ENCODE measurements at regions not wholly inside any gene's neighbourhood (a gene's known extent, or its start where the extent isn't known, plus 50 kb on each side); places are given as distances from the start of the nearest gene placed in this dataset.
"Not testable (repeated sequence)": the region's sequence is repeated elsewhere in the genome, so short reads cannot be mapped to it uniquely, and the experiment has no call there.

GRCh38 chr3:18557216-18557615 lies 132.1 kb upstream of the SATB1 start:
- Histone ChIP-seq H3K27ac (ENCODE audit: low read length) (no peak overlapping the region), H3K9me3 (replicated peaks; ENCODE audit: control insufficient read depth, low read depth, low read length) (no peaks in the 10 kb centered on the region), H3K4me3 (ENCODE audit: low read length) (no peak overlapping the region), H3K4me1 (ENCODE audit: control insufficient read depth, insufficient read depth, low read length) (peaks cover 3% of the 10 kb centered on the region), H3K27me3 (ENCODE audit: control insufficient read depth, insufficient read depth, low read length) (no peaks in the 10 kb centered on the region), H3K36me3 (ENCODE audit: control insufficient read depth, insufficient read depth, low read length) (no peaks in the 10 kb centered on the region)
- no peak for DNase-seq
- WGBS (ENCODE audit: insufficient coverage) = no CpG with 5 or more reads among the region's 3 CpGs

- H3K27me3 ChIP-seq (ENCODE audit: control insufficient read depth, insufficient read depth, low read length) = no peaks in the 10 kb centered on the region
- no peak overlapping the region for H3K4me3 ChIP-seq (ENCODE audit: low read length)
- no peaks in the 10 kb centered on the region for H3K9me3 ChIP-seq (replicated peaks; ENCODE audit: control insufficient read depth, low read depth, low read length)
- WGBS (ENCODE audit: insufficient coverage) = no CpG with 5 or more reads among the region's 4 CpGs
- no peak overlapping the region for H3K27ac ChIP-seq (ENCODE audit: low read length)
- H3K4me1 ChIP-seq (ENCODE audit: control insufficient read depth, insufficient read depth, low read length) = peaks cover 3% of the 10 kb centered on the region
- H3K36me3 ChIP-seq (ENCODE audit: control insufficient read depth, insufficient read depth, low read length) = no peaks in the 10 kb centered on the region
- DNase-seq = no peak
Observed at GRCh38 chr3:18556503-18557135, 131.5 kb upstream of the SATB1 start.

- no peaks in the 10 kb centered on the region for H3K9me3 ChIP-seq (replicated peaks; ENCODE audit: control insufficient read depth, low read depth, low read length)
- 86% methylated on average over 3 of the region's 3 CpGs for WGBS (ENCODE audit: insufficient coverage)
- DNase-seq = no peak
- H3K4me3 ChIP-seq (ENCODE audit: low read length) = no peak overlapping the region
- no peak overlapping the region for H3K27ac ChIP-seq (ENCODE audit: low read length)
- H3K4me1 ChIP-seq (ENCODE audit: control insufficient read depth, insufficient read depth, low read length) = peaks cover 3% of the 10 kb centered on the region
- no peaks in the 10 kb centered on the region for H3K27me3 ChIP-seq (ENCODE audit: control insufficient read depth, insufficient read depth, low read length)
- H3K36me3 ChIP-seq (ENCODE audit: control insufficient read depth, insufficient read depth, low read length) = no peaks in the 10 kb centered on the region
Observed at GRCh38 chr3:18556001-18556408, 130.9 kb upstream of the SATB1 start.

GRCh38 chr3:18552579-18553105 lies 127.5 kb upstream of the SATB1 start:
- H3K36me3 ChIP-seq (ENCODE audit: control insufficient read depth, insufficient read depth, low read length); H3K9me3 ChIP-seq (replicated peaks; ENCODE audit: control insufficient read depth, low read depth, low read length); H3K4me3 ChIP-seq (ENCODE audit: low read length); DNase-seq; H3K4me1 ChIP-seq (ENCODE audit: control insufficient read depth, insufficient read depth, low read length); H3K27ac ChIP-seq (ENCODE audit: low read length); H3K27me3 ChIP-seq (ENCODE audit: control insufficient read depth, insufficient read depth, low read length): not testable (repeated sequence)
- WGBS (ENCODE audit: insufficient coverage) = 79% methylated on average over 7 of the region's 9 CpGs

- no peak overlapping the region for H3K27ac ChIP-seq (ENCODE audit: low read length)
- H3K9me3 ChIP-seq (replicated peaks; ENCODE audit: control insufficient read depth, low read depth, low read length) = no peaks in the 10 kb centered on the region
- H3K36me3 ChIP-seq (ENCODE audit: control insufficient read depth, insufficient read depth, low read length) = no peaks in the 10 kb centered on the region
- no peak overlapping the region for H3K4me3 ChIP-seq (ENCODE audit: low read length)
- no CpG with 5 or more reads among the region's 2 CpGs for WGBS (ENCODE audit: insufficient coverage)
- DNase-seq = no peak
- H3K27me3 ChIP-seq (ENCODE audit: control insufficient read depth, insufficient read depth, low read length) = no peaks in the 10 kb centered on the region
- H3K4me1 ChIP-seq (ENCODE audit: control insufficient read depth, insufficient read depth, low read length) = no peaks in the 10 kb centered on the region
Observed at GRCh38 chr3:18546632-18547031, 121.5 kb upstream of the SATB1 start.

GRCh38 chr3:18544146-18544545 lies 119.0 kb upstream of the SATB1 start:
- no peaks in the 10 kb centered on the region for H3K27me3 ChIP-seq (ENCODE audit: control insufficient read depth, insufficient read depth, low read length)
- H3K36me3 ChIP-seq (ENCODE audit: control insufficient read depth, insufficient read depth, low read length) = no peaks in the 10 kb centered on the region
- DNase-seq = peak; percentile 3
- H3K4me3 ChIP-seq (ENCODE audit: low read length) = no peak overlapping the region
- H3K27ac ChIP-seq (ENCODE audit: low read length) = no peak overlapping the region
- H3K9me3 ChIP-seq (replicated peaks; ENCODE audit: control insufficient read depth, low read depth, low read length) = no peaks in the 10 kb centered on the region
- no peaks in the 10 kb centered on the region for H3K4me1 ChIP-seq (ENCODE audit: control insufficient read depth, insufficient read depth, low read length)
- no CpG with 5 or more reads among the region's 4 CpGs for WGBS (ENCODE audit: insufficient coverage)

GRCh38 chr3:18538463-18539230 lies 113.5 kb upstream of the SATB1 start:
- no peaks in the 10 kb centered on the region for H3K27me3 ChIP-seq (ENCODE audit: control insufficient read depth, insufficient read depth, low read length)
- 87% methylated on average over 4 of the region's 7 CpGs for WGBS (ENCODE audit: insufficient coverage)
- H3K27ac ChIP-seq (ENCODE audit: low read length) = no peak overlapping the region
- no peaks in the 10 kb centered on the region for H3K4me1 ChIP-seq (ENCODE audit: control insufficient read depth, insufficient read depth, low read length)
- DNase-seq = no peak
- no peaks in the 10 kb centered on the region for H3K36me3 ChIP-seq (ENCODE audit: control insufficient read depth, insufficient read depth, low read length)
- H3K4me3 ChIP-seq (ENCODE audit: low read length) = no peak overlapping the region
- H3K9me3 ChIP-seq (replicated peaks; ENCODE audit: control insufficient read depth, low read depth, low read length) = no peaks in the 10 kb centered on the region

GRCh38 chr3:18533039-18533438 lies 107.9 kb upstream of the SATB1 start:
- Histone ChIP-seq H3K27ac (ENCODE audit: low read length) (no peak overlapping the region), H3K9me3 (replicated peaks; ENCODE audit: control insufficient read depth, low read depth, low read length) (no peaks in the 10 kb centered on the region), H3K4me1 (ENCODE audit: control insufficient read depth, insufficient read depth, low read length) (no peaks in the 10 kb centered on the region), H3K4me3 (ENCODE audit: low read length) (no peak overlapping the region), H3K36me3 (ENCODE audit: control insufficient read depth, insufficient read depth, low read length) (no peaks in the 10 kb centered on the region), H3K27me3 (ENCODE audit: control insufficient read depth, insufficient read depth, low read length) (no peaks in the 10 kb centered on the region)
- no CpG with 5 or more reads among the region's 2 CpGs for WGBS (ENCODE audit: insufficient coverage)
- no peak for DNase-seq

GRCh38 chr3:18531662-18532061 lies 106.5 kb upstream of the SATB1 start:
- Histone ChIP-seq H3K27ac (ENCODE audit: low read length) (no peak overlapping the region), H3K4me3 (ENCODE audit: low read length) (no peak overlapping the region), H3K9me3 (replicated peaks; ENCODE audit: control insufficient read depth, low read depth, low read length) (no peaks in the 10 kb centered on the region), H3K4me1 (ENCODE audit: control insufficient read depth, insufficient read depth, low read length) (no peaks in the 10 kb centered on the region), H3K27me3 (ENCODE audit: control insufficient read depth, insufficient read depth, low read length) (no peaks in the 10 kb centered on the region), H3K36me3 (ENCODE audit: control insufficient read depth, insufficient read depth, low read length) (no peaks in the 10 kb centered on the region)
- no peak for DNase-seq
- WGBS (ENCODE audit: insufficient coverage) = no CpG with 5 or more reads among the region's 1 CpG

GRCh38 chr3:18529631-18530030 lies 104.5 kb upstream of the SATB1 start:
- Histone ChIP-seq H3K4me3 (ENCODE audit: low read length) (no peak overlapping the region), H3K4me1 (ENCODE audit: control insufficient read depth, insufficient read depth, low read length) (no peaks in the 10 kb centered on the region), H3K9me3 (replicated peaks; ENCODE audit: control insufficient read depth, low read depth, low read length) (no peaks in the 10 kb centered on the region), H3K36me3 (ENCODE audit: control insufficient read depth, insufficient read depth, low read length) (no peaks in the 10 kb centered on the region), H3K27me3 (ENCODE audit: control insufficient read depth, insufficient read depth, low read length) (no peaks in the 10 kb centered on the region), H3K27ac (ENCODE audit: low read length) (no peak overlapping the region)
- no CpG with 5 or more reads among the region's 1 CpG for WGBS (ENCODE audit: insufficient coverage)
- peak; percentile 56 for DNase-seq
